ENCODE measurements at regions not wholly inside any gene's neighbourhood (a gene's known extent, or its start where the extent isn't known, plus 50 kb on each side); places are given as distances from the start of the nearest gene placed in this dataset.

GRCh38 chr10:76721891-76722505 is 915.6 kb downstream of the KCNMA1 start:
- H3K9me3 ChIP-seq: no peaks in the 10 kb centered on the region

GRCh38 chr10:76719006-76719405 is 918.6 kb downstream of the KCNMA1 start:
- DNase-seq: no peak
- Histone ChIP-seq H3K27me3 (no peaks in the 10 kb centered on the region), H3K4me3 (no peak overlapping the region), H3K4me1 (no peaks in the 10 kb centered on the region), H3K9me3 (no peaks in the 10 kb centered on the region), H3K27ac (no peak overlapping the region), H3K36me3 (no peaks in the 10 kb centered on the region)
- no peak for TF ChIP-seq POLR2A (IDR thresholded peaks at IDR 0.05)
- no peak for TF ChIP-seq CTCF (IDR thresholded peaks at IDR 0.05)

More at GRCh38 chr10:76721891-76722505, 915.6 kb downstream of the KCNMA1 start:
- Histone ChIP-seq H3K27ac (no peak overlapping the region), H3K27me3 (no peaks in the 10 kb centered on the region), H3K36me3 (no peaks in the 10 kb centered on the region), H3K4me3 (no peak overlapping the region), H3K4me1 (no peaks in the 10 kb centered on the region)
- no peak for DNase-seq
- no peak for TF ChIP-seq POLR2A (IDR thresholded peaks at IDR 0.05)
- TF ChIP-seq CTCF (IDR thresholded peaks at IDR 0.05): no peak

- Histone ChIP-seq H3K27ac (no peak overlapping the region), H3K9me3 (no peaks in the 10 kb centered on the region), H3K27me3 (no peaks in the 10 kb centered on the region), H3K4me3 (no peak overlapping the region), H3K36me3 (no peaks in the 10 kb centered on the region), H3K4me1 (no peaks in the 10 kb centered on the region)
- no peak for DNase-seq
- TF ChIP-seq CTCF (IDR thresholded peaks at IDR 0.05): no peak
- no peak for TF ChIP-seq POLR2A (IDR thresholded peaks at IDR 0.05)
Observed at GRCh38 chr10:76717141-76717540, 920.5 kb downstream of the KCNMA1 start.

GRCh38 chr10:76711222-76711997 is 926.2 kb downstream of the KCNMA1 start:
- DNase-seq: no peak
- Histone ChIP-seq H3K27ac (no peak overlapping the region), H3K9me3 (no peaks in the 10 kb centered on the region), H3K36me3 (no peaks in the 10 kb centered on the region), H3K27me3 (no peaks in the 10 kb centered on the region), H3K4me3 (no peak overlapping the region), H3K4me1 (no peaks in the 10 kb centered on the region)
- TF ChIP-seq POLR2A (IDR thresholded peaks at IDR 0.05): no peak
- TF ChIP-seq CTCF (IDR thresholded peaks at IDR 0.05): no peak

- H3K4me1 ChIP-seq: no peaks in the 10 kb centered on the region
- DNase-seq: no peak
- no peak overlapping the region for H3K4me3 ChIP-seq
- no peaks in the 10 kb centered on the region for H3K36me3 ChIP-seq
- H3K9me3 ChIP-seq: no peaks in the 10 kb centered on the region
- TF ChIP-seq CTCF (IDR thresholded peaks at IDR 0.05): no peak
- no peak for TF ChIP-seq POLR2A (IDR thresholded peaks at IDR 0.05)
- H3K27ac ChIP-seq: no peak overlapping the region
- no peaks in the 10 kb centered on the region for H3K27me3 ChIP-seq
Observed at GRCh38 chr10:76700241-76700640, 937.4 kb downstream of the KCNMA1 start.
